B cell (primary cell): ENCODE measurements at regions not wholly inside any gene's neighbourhood (a gene's known extent, or its start where the extent isn't known, plus 50 kb on each side); places are given as distances from the start of the nearest gene placed in this dataset.

ENCODE experiments used
- ATAC-seq: fragments of 200-7000 bp; cut with Tn5 transposase; one replicate; pipeline ENCODE4 v1.10.0; 2021; ENCODE audit warnings: low read depth, mild to moderate bottlenecking, moderate number of reproducible peaks, moderate library complexity
- CTCF ChIA-PET: fragments of 350-600 bp; sonication (Branson Sonifier 250); formaldehyde crosslinking; loops from one replicate; lab custom pipeline; 2021; ENCODE audit warnings: antibody characterized with exemption, inconsistent platforms; lab: Charles Lee
- POLR2A ChIA-PET: fragments of 350-600 bp; sonication (Branson Sonifier 250); formaldehyde crosslinking; loops from one replicate; lab custom pipeline; 2021; ENCODE audit warnings: antibody characterized with exemption; lab: Charles Lee
- DNase-seq: peaks from one replicate; pipeline ENCODE4 v3.0.0; 2013
- H2AFZ ChIP-seq: 2 replicates; pipeline ENCODE4 v1.6.1; 2012; ENCODE audit warnings: mild to moderate bottlenecking, low read depth, low read length; ENCODE audit not compliant: insufficient read depth, poor library complexity, severe bottlenecking
- H3K27ac ChIP-seq, 2 donors: 1 replicate in 1 of 2; 2 replicates in 1 of 2; pipeline ENCODE4 v1.5.1; 2012 to 2013; ENCODE audit warnings: low read length in 2 of 2, mild to moderate bottlenecking in 2 of 2, moderate library complexity in 1 of 2
- H3K27me3 ChIP-seq, 4 experiments: fragments of 200-600 bp in 1 of 4; sonication (generic) in 1 of 4; replicated peaks in 1 of 4; 1 replicate in 2 of 4; 2 replicates in 2 of 4; pipeline versions ENCODE4 v1.6.1 to v1.7.0; 2013 to 2016; ENCODE audit warnings: low read length in 3 of 4, mild to moderate bottlenecking in 2 of 4, mixed read lengths in 1 of 4, moderate library complexity in 1 of 4; ENCODE audit not compliant: insufficient read depth in 4 of 4, control insufficient read depth in 3 of 4; ENCODE audit errors: control extremely low read depth in 1 of 4
- H3K36me3 ChIP-seq, 2 experiments: replicated peaks in 1 of 2; 1 replicate in 1 of 2; 2 replicates in 1 of 2; pipeline versions ENCODE4 v1.6.1 to v1.7.1; 2013; ENCODE audit warnings: low read length in 1 of 2; ENCODE audit not compliant: insufficient read depth in 2 of 2, control insufficient read depth in 1 of 2; ENCODE audit errors: control extremely low read depth in 1 of 2, extremely low read depth in 1 of 2
- H3K4me1 ChIP-seq, 2 donors: fragments of 200-600 bp in 1 of 2; sonication (generic) in 1 of 2; 1 replicate in 1 of 2; 2 replicates in 1 of 2; pipeline versions ENCODE4 v1.5.1 to v1.6.1; 2013 to 2017; ENCODE audit warnings: low read length in 2 of 2; ENCODE audit not compliant: control insufficient read depth in 2 of 2, insufficient read depth in 2 of 2
- H3K4me2 ChIP-seq: replicated peaks from 2 replicates; pipeline ENCODE3; 2012; ENCODE audit warnings: mild to moderate bottlenecking, low read depth, low read length; ENCODE audit not compliant: poor library complexity, severe bottlenecking
- H3K4me3 ChIP-seq, 5 experiments: fragments of 200-600 bp in 1 of 5; sonication (generic) in 1 of 5; 1 replicate in 3 of 5; 2 replicates in 2 of 5; pipeline versions ENCODE4 v1.5.1 to v1.7.0; 2011 to 2016; ENCODE audit warnings: low read length in 4 of 5, mild to moderate bottlenecking in 4 of 5, low read depth in 2 of 5, control low read depth in 1 of 5, moderate library complexity in 1 of 5; ENCODE audit not compliant: insufficient read depth in 1 of 5; ENCODE audit errors: control extremely low read depth in 1 of 5, extremely low read depth in 1 of 5
- H3K79me2 ChIP-seq: fragments of 200-600 bp; sonication (generic); one replicate; pipeline ENCODE4 v1.6.0; 2016; ENCODE audit warnings: low read length; ENCODE audit not compliant: control insufficient read depth, insufficient read depth
- H3K9ac ChIP-seq: fragments of 200-600 bp; sonication (generic); 2 replicates; pipeline ENCODE4 v1.6.1; 2017; ENCODE audit warnings: mild to moderate bottlenecking, low read length, moderate library complexity
- H3K9me3 ChIP-seq, 3 donors: one replicate each; pipeline versions ENCODE4 v1.6.1 to v1.7.1; 2013; ENCODE audit warnings: low read length in 2 of 3; ENCODE audit not compliant: control insufficient read depth in 2 of 3, insufficient read depth in 1 of 3; ENCODE audit errors: control extremely low read depth in 1 of 3
- H4K20me1 ChIP-seq: 2 replicates; pipeline ENCODE4 v1.6.0; 2012; ENCODE audit warnings: mild to moderate bottlenecking, low read length; ENCODE audit not compliant: insufficient read depth, control insufficient read depth, poor library complexity, severe bottlenecking
- H3K27ac Mint-ChIP-seq: one replicate; pipeline ENCODE4 v1.8.0; 2021; ENCODE audit warnings: mixed read lengths
- H3K27me3 Mint-ChIP-seq: one replicate; pipeline ENCODE4 v1.8.0; 2021; ENCODE audit warnings: mixed read lengths
- H3K4me1 Mint-ChIP-seq: one replicate; pipeline ENCODE4 v1.8.0; 2021; ENCODE audit warnings: mixed read lengths
- H3K4me3 Mint-ChIP-seq: one replicate; pipeline ENCODE4 v1.8.0; 2021; ENCODE audit warnings: mixed read lengths
- H3K9me3 Mint-ChIP-seq: one replicate; pipeline ENCODE4 v1.8.0; 2022; ENCODE audit warnings: mixed read lengths; ENCODE audit not compliant: insufficient read depth
- CTCF ChIP-seq: fragments of 200-600 bp; IDR thresholded peaks from one replicate; pipeline ENCODE4 v1.8.0; 2022; ENCODE audit warnings: antibody characterized with exemption, mild to moderate bottlenecking
- EZH2 ChIP-seq: IDR thresholded peaks from 2 replicates; pipeline ENCODE4 v1.6.1; 2012; ENCODE audit warnings: borderline replicate concordance, low read depth, mild to moderate bottlenecking, moderate library complexity, low read length; ENCODE audit not compliant: insufficient read depth, poor library complexity, severe bottlenecking
- whole genome bisulfite sequencing: methylation state at CpG from one replicate; pipeline ENCODE4 v1.1.5; 2013; ENCODE audit warnings: missing lambda C conversion rate; ENCODE audit not compliant: insufficient coverage; 5-methylcytosine and 5-hydroxymethylcytosine counted together
- intact Hi-C: fragments of 100-400 bp; cut with micrococcal nuclease; formaldehyde crosslinking; loops from one replicate; pipeline ENCODE4 v1.10.0; 2022

GRCh38 chr15:96122077-96123027 is 208.1 kb upstream of the NR2F2 start:
- no peak overlapping the region for H3K4me3 Mint-ChIP-seq
- H2AFZ ChIP-seq: no peak overlapping the region
- H3K27ac Mint-ChIP-seq: no peak overlapping the region
- no peak overlapping the region for H3K9ac ChIP-seq
- H3K4me1 Mint-ChIP-seq: no peaks in the 10 kb centered on the region
- POLR2A ChIA-PET: no interaction called here
- H3K9me3 ChIP-seq: peaks cover 0 to 10% (median 0%) of the 10 kb centered on the region in 3 donors
- H3K27ac ChIP-seq: no peak overlapping the region
- no peaks in the 10 kb centered on the region for H4K20me1 ChIP-seq
- no peak for TF ChIP-seq EZH2
- TF ChIP-seq CTCF: no peak
- WGBS: 83% methylated on average over 2 of the region's 5 CpGs
- ATAC-seq (no peak), DNase-seq (no peak)
- H3K4me3 ChIP-seq: no peak overlapping the region
- H3K9me3 Mint-ChIP-seq: peaks cover 2% of the 10 kb centered on the region
- CTCF ChIA-PET: no interaction called here
- H3K27me3 Mint-ChIP-seq: no peaks in the 10 kb centered on the region
- intact Hi-C loops: no loop called here
- H3K4me2 ChIP-seq: no peak overlapping the region
- H3K79me2 ChIP-seq: no peaks in the 10 kb centered on the region
- H3K27me3 ChIP-seq: no peaks in the 10 kb centered on the region
- no peaks in the 10 kb centered on the region for H3K36me3 ChIP-seq
- H3K4me1 ChIP-seq: no peaks in the 10 kb centered on the region

DNA sequence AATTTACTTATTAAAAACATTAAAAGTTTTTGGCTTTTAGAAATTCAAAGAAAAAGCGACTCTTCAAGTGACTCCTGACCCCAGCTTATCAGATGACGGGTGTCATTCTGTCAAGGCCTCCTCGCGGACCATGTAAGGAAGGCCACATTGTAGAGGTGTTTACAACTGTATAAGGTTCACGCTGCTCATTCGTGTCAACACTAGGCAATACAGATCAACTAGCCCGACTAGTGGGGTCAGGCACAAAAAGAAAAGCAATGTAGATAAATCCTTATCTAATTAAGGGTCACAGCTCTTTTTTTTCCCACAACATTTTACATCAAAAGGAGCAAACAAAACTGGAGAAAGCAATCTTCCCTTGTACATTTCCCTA is 207.5 kb upstream of the NR2F2 start:
- intact Hi-C loops: no loop called here
- no peaks in the 10 kb centered on the region for H3K4me1 ChIP-seq
- Mint-ChIP-seq H3K4me1 (no peaks in the 10 kb centered on the region), H3K4me3 (no peak overlapping the region), H3K9me3 (peaks cover 2% of the 10 kb centered on the region), H3K27me3 (no peaks in the 10 kb centered on the region), H3K27ac (no peak overlapping the region)
- no peaks in the 10 kb centered on the region for H3K79me2 ChIP-seq
- CTCF ChIA-PET: no interaction called here
- H3K9me3 ChIP-seq: peaks cover 0 to 14% (median 0%) of the 10 kb centered on the region in 3 donors
- H3K27me3 ChIP-seq: no peaks in the 10 kb centered on the region
- H3K9ac ChIP-seq: no peak overlapping the region
- no peak overlapping the region for H3K4me2 ChIP-seq
- ATAC-seq (no peak), DNase-seq (no peak)
- no peaks in the 10 kb centered on the region for H4K20me1 ChIP-seq
- no peak overlapping the region for H2AFZ ChIP-seq
- TF ChIP-seq EZH2 (no peak), CTCF (no peak)
- no CpG with 5 or more reads among the region's 7 CpGs for WGBS
- no peaks in the 10 kb centered on the region for H3K36me3 ChIP-seq
- no peak overlapping the region for H3K4me3 ChIP-seq
- POLR2A ChIA-PET: no interaction called here
- no peak overlapping the region for H3K27ac ChIP-seq
